Esophagus muscularis mucosa (tissue), 3 donors: ENCODE measurements at regions not wholly inside any gene's neighbourhood (a gene's known extent, or its start where the extent isn't known, plus 50 kb on each side); places are given as distances from the start of the nearest gene placed in this dataset.

Source experiments
- CTCF ChIP-seq, 3 experiments: fragments of 200-600 bp in 2 of 3; fragments of 450-650 bp in 1 of 3; sonication (generic) in 2 of 3; IDR thresholded peaks; one replicate each; pipeline ENCODE4 v1.5.1; 2017 to 2019; ENCODE audit warnings: antibody characterized with exemption in 3 of 3, mild to moderate bottlenecking in 2 of 3, moderate library complexity in 1 of 3
- POLR2A ChIP-seq: fragments of 450-650 bp; IDR thresholded peaks from one replicate; pipeline ENCODE4 v1.6.1; 2017; ENCODE audit warnings: antibody characterized with exemption, moderate library complexity, mild to moderate bottlenecking, low read depth

- no peak for TF ChIP-seq CTCF (IDR thresholded peaks at IDR 0.05)
- no peak for TF ChIP-seq POLR2A
These were observed 314.3 kb upstream of the CHD6 start for GRCh38 chr20:41932431-41932830.
